ENCODE measurements at regions not wholly inside any gene's neighbourhood (a gene's known extent, or its start where the extent isn't known, plus 50 kb on each side); places are given as distances from the start of the nearest gene placed in this dataset.
A peak's percentile ranks its signal among the peaks of the same experiment; 100 is the strongest.

- TF ChIP-seq MYC (IDR thresholded peaks at IDR 0.05; ENCODE audit: low read depth, low read length) (peak; percentile 94), MAX (IDR thresholded peaks at IDR 0.05; ENCODE audit: low read depth, low read length) (peak; percentile 96), CTCF (IDR thresholded peaks at IDR 0.05; ENCODE audit: low read depth, low read length) (peak; percentile 16), POLR2A (IDR thresholded peaks at IDR 0.05; ENCODE audit: extremely low read depth, insufficient read length) (no peak)
- H3K4me3 ChIP-seq (ENCODE audit: low read depth, low read length) = no peak overlapping the region
- peak; percentile 99 for DNase-seq (ENCODE audit: low read depth)
Observed at GRCh38 chr2:43133708-43134570, 92.5 kb downstream of the ZFP36L2 start.

GRCh38 chr2:43133336-43133707 lies 93.1 kb downstream of the ZFP36L2 start:
- DNase-seq (ENCODE audit: low read depth) = peak; percentile 66
- TF ChIP-seq MAX (IDR thresholded peaks at IDR 0.05; ENCODE audit: low read depth, low read length) = no peak
- no peak for TF ChIP-seq CTCF (IDR thresholded peaks at IDR 0.05; ENCODE audit: low read depth, low read length)
- no peak for TF ChIP-seq POLR2A (IDR thresholded peaks at IDR 0.05; ENCODE audit: extremely low read depth, insufficient read length)
- TF ChIP-seq MYC (IDR thresholded peaks at IDR 0.05; ENCODE audit: low read depth, low read length) = no peak
- H3K4me3 ChIP-seq (ENCODE audit: low read depth, low read length) = no peak overlapping the region

GRCh38 chr2:43132683-43133301 lies 93.6 kb downstream of the ZFP36L2 start:
- DNase-seq (ENCODE audit: low read depth) = peak; percentile 93
- TF ChIP-seq MAX (IDR thresholded peaks at IDR 0.05; ENCODE audit: low read depth, low read length) (peak; percentile 53), MYC (IDR thresholded peaks at IDR 0.05; ENCODE audit: low read depth, low read length) (peak; percentile 71), POLR2A (IDR thresholded peaks at IDR 0.05; ENCODE audit: extremely low read depth, insufficient read length) (peak; percentile 21), CTCF (IDR thresholded peaks at IDR 0.05; ENCODE audit: low read depth, low read length) (no peak)
- no peak overlapping the region for H3K4me3 ChIP-seq (ENCODE audit: low read depth, low read length)

- peak overlapping the region; percentile 30 for H3K4me3 ChIP-seq (ENCODE audit: low read depth, low read length)
- no peak for TF ChIP-seq CTCF (IDR thresholded peaks at IDR 0.05; ENCODE audit: low read depth, low read length)
- no peak for TF ChIP-seq MAX (IDR thresholded peaks at IDR 0.05; ENCODE audit: low read depth, low read length)
- no peak for TF ChIP-seq POLR2A (IDR thresholded peaks at IDR 0.05; ENCODE audit: extremely low read depth, insufficient read length)
- no peak for TF ChIP-seq MYC (IDR thresholded peaks at IDR 0.05; ENCODE audit: low read depth, low read length)
- DNase-seq (ENCODE audit: low read depth) = peak; percentile 71
Observed at GRCh38 chr2:43131890-43132682, 94.3 kb downstream of the ZFP36L2 start.

GRCh38 chr2:43131051-43131889 lies 95.1 kb downstream of the ZFP36L2 start:
- TF ChIP-seq POLR2A (IDR thresholded peaks at IDR 0.05; ENCODE audit: extremely low read depth, insufficient read length) (no peak), MAX (IDR thresholded peaks at IDR 0.05; ENCODE audit: low read depth, low read length) (peak; percentile 100), CTCF (IDR thresholded peaks at IDR 0.05; ENCODE audit: low read depth, low read length) (peak; percentile 68), MYC (IDR thresholded peaks at IDR 0.05; ENCODE audit: low read depth, low read length) (peak; percentile 98)
- peak; percentile 99 for DNase-seq (ENCODE audit: low read depth)

More at GRCh38 chr2:43131051-43131889, 95.1 kb downstream of the ZFP36L2 start:
- H3K4me3 ChIP-seq (ENCODE audit: low read depth, low read length) = peak overlapping the region; percentile 37
